Gastrocnemius medialis (tissue), 4 donors: ENCODE measurements at regions not wholly inside any gene's neighbourhood (a gene's known extent, or its start where the extent isn't known, plus 50 kb on each side); places are given as distances from the start of the nearest gene placed in this dataset.

Source experiments
- CTCF ChIP-seq, 5 experiments: fragments of 450-650 bp in 3 of 5; fragments of 200-600 bp in 2 of 5; sonication (generic) in 2 of 5; IDR thresholded peaks in 4 of 5; conservative IDR thresholded peaks in 1 of 5; 1 replicate in 4 of 5; 2 replicates in 1 of 5; pipeline ENCODE4 v1.5.1; 2016 to 2019; ENCODE audit warnings: antibody characterized with exemption in 5 of 5, mild to moderate bottlenecking in 3 of 5, moderate library complexity in 3 of 5
- POLR2A ChIP-seq, 2 donors: fragments of 450-650 bp; IDR thresholded peaks; one replicate each; pipeline ENCODE4 v1.6.1; 2017; ENCODE audit warnings: antibody characterized with exemption in 2 of 2, mild to moderate bottlenecking in 2 of 2, moderate library complexity in 2 of 2

- TF ChIP-seq CTCF (IDR thresholded peaks at IDR 0.05 in 4 of 5, conservative IDR thresholded peaks at IDR 0.05 in 1 of 5) (no peak), POLR2A (IDR thresholded peaks at IDR 0.05) (no peak)
Measured at GRCh38 chr18:39776766-39777165, 2178.3 kb upstream of the PIK3C3 start.
